ENCODE measurements at regions not wholly inside any gene's neighbourhood (a gene's known extent, or its start where the extent isn't known, plus 50 kb on each side); places are given as distances from the start of the nearest gene placed in this dataset.
"Not testable (repeated sequence)": the region's sequence is repeated elsewhere in the genome, so short reads cannot be mapped to it uniquely, and the experiment has no call there.

DNA sequence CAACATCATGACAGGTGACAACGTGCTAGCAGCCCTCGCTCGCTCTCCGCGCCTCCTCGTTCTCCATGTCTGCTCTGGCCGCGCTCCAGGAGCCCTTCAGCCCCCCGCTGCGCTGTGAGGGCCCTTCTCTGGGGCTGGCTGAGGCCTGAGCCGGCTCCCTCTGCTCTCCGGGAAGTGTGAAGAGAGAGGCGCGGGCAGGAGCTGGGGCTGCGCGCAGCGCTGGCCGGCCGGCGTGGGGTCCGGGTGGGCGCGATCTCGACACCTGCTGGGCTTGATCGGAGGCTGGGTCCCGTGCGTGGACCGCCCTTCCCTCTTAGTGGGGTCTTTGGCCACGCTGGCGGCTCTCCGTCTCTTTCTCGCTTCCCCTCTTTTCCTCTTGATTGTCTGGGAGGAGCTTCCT, 195.5 kb downstream of the ANKRD30BL start:
- no peak overlapping the region for H3K9ac ChIP-seq (replicated peaks; ENCODE audit: extremely low read depth, insufficient read depth, low read length)
- no peaks in the 10 kb centered on the region for H3K27me3 ChIP-seq (ENCODE audit: control insufficient read depth in 2 of 2, insufficient read depth in 2 of 2, low read length in 2 of 2)
- no TSS peak for BruUV-seq (replicated peaks)
- dilution Hi-C loops (cut with MboI; ENCODE audit: extremely low pct_ligation_motif_present, low sequenced_read_pairs): no loop called here
- no peaks in the 10 kb centered on the region for H3K36me3 ChIP-seq (ENCODE audit: control insufficient read depth in 2 of 2, extremely low read depth in 1 of 2, insufficient read depth in 2 of 2, low read length in 2 of 2)
- H3K4me2 ChIP-seq (ENCODE audit: insufficient read depth, low read length): no peak overlapping the region
- no peaks in the 10 kb centered on the region for H4K20me1 ChIP-seq (replicated peaks; ENCODE audit: control insufficient read depth, extremely low read depth, insufficient read depth, low read length)
- TF ChIP-seq JUN (IDR thresholded peaks at IDR 0.05; ENCODE audit: borderline replicate concordance, insufficient read depth, insufficient read length, low read depth) (no peak), POLR2A (IDR thresholded peaks at IDR 0.05; ENCODE audit: low read depth, low read length) (no peak), POLR2AphosphoS5 (IDR thresholded peaks at IDR 0.05; ENCODE audit: insufficient read depth, low read depth, low read length) (no peak), MYC (IDR thresholded peaks at IDR 0.05; ENCODE audit: low read depth, low read length) (no peak), EZH2 (IDR thresholded peaks at IDR 0.05; ENCODE audit: borderline replicate concordance, low read depth, low read length, severe bottlenecking) (no peak), GATA2 (IDR thresholded peaks at IDR 0.05; ENCODE audit: insufficient read depth, insufficient read length, low read depth, low read length) (no peak), FOS (IDR thresholded peaks at IDR 0.05; ENCODE audit: borderline replicate concordance, insufficient read depth, low read length) (no peak)
- TF ChIP-seq, protein P1, sequence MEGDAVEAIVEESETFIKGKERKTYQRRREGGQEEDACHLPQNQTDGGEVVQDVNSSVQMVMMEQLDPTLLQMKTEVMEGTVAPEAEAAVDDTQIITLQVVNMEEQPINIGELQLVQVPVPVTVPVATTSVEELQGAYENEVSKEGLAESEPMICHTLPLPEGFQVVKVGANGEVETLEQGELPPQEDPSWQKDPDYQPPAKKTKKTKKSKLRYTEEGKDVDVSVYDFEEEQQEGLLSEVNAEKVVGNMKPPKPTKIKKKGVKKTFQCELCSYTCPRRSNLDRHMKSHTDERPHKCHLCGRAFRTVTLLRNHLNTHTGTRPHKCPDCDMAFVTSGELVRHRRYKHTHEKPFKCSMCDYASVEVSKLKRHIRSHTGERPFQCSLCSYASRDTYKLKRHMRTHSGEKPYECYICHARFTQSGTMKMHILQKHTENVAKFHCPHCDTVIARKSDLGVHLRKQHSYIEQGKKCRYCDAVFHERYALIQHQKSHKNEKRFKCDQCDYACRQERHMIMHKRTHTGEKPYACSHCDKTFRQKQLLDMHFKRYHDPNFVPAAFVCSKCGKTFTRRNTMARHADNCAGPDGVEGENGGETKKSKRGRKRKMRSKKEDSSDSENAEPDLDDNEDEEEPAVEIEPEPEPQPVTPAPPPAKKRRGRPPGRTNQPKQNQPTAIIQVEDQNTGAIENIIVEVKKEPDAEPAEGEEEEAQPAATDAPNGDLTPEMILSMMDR (IDR thresholded peaks at IDR 0.05; ENCODE audit: extremely low read depth in 1 of 2, insufficient read depth in 1 of 2, low read depth in 1 of 2, low read length in 2 of 2): no peak
- TF ChIP-seq, protein P2, sequence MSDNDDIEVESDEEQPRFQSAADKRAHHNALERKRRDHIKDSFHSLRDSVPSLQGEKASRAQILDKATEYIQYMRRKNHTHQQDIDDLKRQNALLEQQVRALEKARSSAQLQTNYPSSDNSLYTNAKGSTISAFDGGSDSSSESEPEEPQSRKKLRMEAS (IDR thresholded peaks at IDR 0.05; ENCODE audit: insufficient read depth, insufficient read length): no peak
- no peaks in the 10 kb centered on the region for H3K79me2 ChIP-seq (ENCODE audit: control insufficient read depth, insufficient read depth, low read length)
- no peaks in the 10 kb centered on the region for H3K4me1 ChIP-seq (ENCODE audit: control insufficient read depth, extremely low read depth, insufficient read depth, low read length)
- no peak overlapping the region for H3K27ac ChIP-seq (ENCODE audit: insufficient read depth, low read depth, low read length)
- no peaks in the 10 kb centered on the region for H3K9me1 ChIP-seq (replicated peaks; ENCODE audit: control insufficient read depth, extremely low read depth, insufficient read depth, low read length)
- ChIA-PET POLR2A (no interaction called here), CTCF (no interaction called here)
- H3K4me3 ChIP-seq (replicated peaks in 1 of 3; ENCODE audit: insufficient read depth in 1 of 3, low read depth in 1 of 3, low read length in 3 of 3): no peak overlapping the region
- intact Hi-C loops (cut with micrococcal nuclease): no loop called here
- FAIRE-seq (no peak), DNase-seq (ENCODE audit: low read depth, low spot score) (no peak)
- no peaks in the 10 kb centered on the region for H3K9me3 ChIP-seq (replicated peaks; ENCODE audit: control insufficient read depth, insufficient read depth, low read length)
- no peak overlapping the region for H2AFZ ChIP-seq (ENCODE audit: low read depth, low read length)

DNA sequence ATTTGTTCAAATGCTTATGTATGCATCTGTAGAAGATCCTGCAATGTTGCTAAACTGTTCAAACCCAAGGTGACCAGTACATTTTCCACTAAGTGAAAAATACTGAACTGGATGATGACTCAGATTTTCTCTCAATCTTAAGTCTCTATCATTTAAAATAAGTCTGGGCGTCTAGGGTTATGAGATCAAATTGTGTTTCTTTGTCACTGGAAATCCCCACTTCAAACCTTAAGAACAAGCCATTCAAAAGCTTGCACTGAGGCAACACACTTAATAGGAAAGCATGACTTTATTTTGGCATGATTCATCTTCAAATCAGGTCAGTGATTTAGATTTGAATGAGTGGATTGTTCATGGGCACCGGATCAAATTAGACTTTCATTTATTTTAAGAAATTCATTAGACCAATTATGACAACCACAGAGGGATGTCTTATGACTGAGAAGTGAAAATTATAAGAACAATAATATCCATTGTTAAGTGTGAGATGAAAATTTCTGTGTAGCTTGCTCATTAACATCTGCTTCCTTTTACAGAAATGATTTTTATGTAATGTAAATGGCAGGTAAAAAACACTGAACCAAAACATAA, 203.6 kb downstream of the ANKRD30BL start:
- BruUV-seq (replicated peaks); H3K4me3 ChIP-seq (replicated peaks in 1 of 3; ENCODE audit: insufficient read depth in 1 of 3, low read depth in 1 of 3, low read length in 3 of 3); dilution Hi-C loops (cut with MboI; ENCODE audit: extremely low pct_ligation_motif_present, low sequenced_read_pairs); H2AFZ ChIP-seq (ENCODE audit: low read depth, low read length); H3K27ac ChIP-seq (ENCODE audit: insufficient read depth, low read depth, low read length); H3K36me3 ChIP-seq (ENCODE audit: control insufficient read depth in 2 of 2, extremely low read depth in 1 of 2, insufficient read depth in 2 of 2, low read length in 2 of 2); H3K4me1 ChIP-seq (ENCODE audit: control insufficient read depth, extremely low read depth, insufficient read depth, low read length); H3K27me3 ChIP-seq (ENCODE audit: control insufficient read depth in 2 of 2, insufficient read depth in 2 of 2, low read length in 2 of 2); H3K9me3 ChIP-seq (replicated peaks; ENCODE audit: control insufficient read depth, insufficient read depth, low read length); intact Hi-C loops (cut with micrococcal nuclease); DNase-seq (ENCODE audit: low read depth, low spot score); H4K20me1 ChIP-seq (replicated peaks; ENCODE audit: control insufficient read depth, extremely low read depth, insufficient read depth, low read length); H3K9ac ChIP-seq (replicated peaks; ENCODE audit: extremely low read depth, insufficient read depth, low read length); POLR2A ChIA-PET; H3K79me2 ChIP-seq (ENCODE audit: control insufficient read depth, insufficient read depth, low read length); FAIRE-seq; H3K4me2 ChIP-seq (ENCODE audit: insufficient read depth, low read length); CTCF ChIA-PET; H3K9me1 ChIP-seq (replicated peaks; ENCODE audit: control insufficient read depth, extremely low read depth, insufficient read depth, low read length): not testable (repeated sequence)

DNA sequence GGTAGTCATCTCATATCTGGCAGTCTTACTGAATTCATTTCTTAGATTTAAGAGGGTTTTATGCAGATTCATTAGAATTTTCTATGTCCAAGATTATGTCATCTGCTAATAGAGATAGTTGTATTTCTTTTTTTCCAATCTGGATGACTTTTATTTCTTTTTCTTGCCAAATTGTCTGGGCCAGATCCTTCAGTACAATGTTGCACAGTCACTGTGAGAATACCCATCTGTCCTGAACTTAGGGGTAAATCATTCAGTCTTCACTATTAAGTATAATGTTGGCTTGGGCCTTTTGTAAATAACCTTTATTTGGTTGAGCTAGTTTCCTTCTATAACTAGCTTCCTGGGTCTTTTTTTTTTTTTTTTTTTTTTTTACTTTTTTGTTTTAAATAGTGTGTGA, 213.1 kb downstream of the ANKRD30BL start:
- H3K4me3 ChIP-seq (replicated peaks in 1 of 3; ENCODE audit: insufficient read depth in 1 of 3, low read depth in 1 of 3, low read length in 3 of 3); H3K79me2 ChIP-seq (ENCODE audit: control insufficient read depth, insufficient read depth, low read length); H3K9ac ChIP-seq (replicated peaks; ENCODE audit: extremely low read depth, insufficient read depth, low read length); H3K27ac ChIP-seq (ENCODE audit: insufficient read depth, low read depth, low read length); H4K20me1 ChIP-seq (replicated peaks; ENCODE audit: control insufficient read depth, extremely low read depth, insufficient read depth, low read length); H3K27me3 ChIP-seq (ENCODE audit: control insufficient read depth in 2 of 2, insufficient read depth in 2 of 2, low read length in 2 of 2); BruUV-seq (replicated peaks); FAIRE-seq; DNase-seq (ENCODE audit: low read depth, low spot score); POLR2A ChIA-PET; H3K4me1 ChIP-seq (ENCODE audit: control insufficient read depth, extremely low read depth, insufficient read depth, low read length); intact Hi-C loops (cut with micrococcal nuclease); H3K9me3 ChIP-seq (replicated peaks; ENCODE audit: control insufficient read depth, insufficient read depth, low read length); dilution Hi-C loops (cut with MboI; ENCODE audit: extremely low pct_ligation_motif_present, low sequenced_read_pairs); H3K36me3 ChIP-seq (ENCODE audit: control insufficient read depth in 2 of 2, extremely low read depth in 1 of 2, insufficient read depth in 2 of 2, low read length in 2 of 2); H3K4me2 ChIP-seq (ENCODE audit: insufficient read depth, low read length); H3K9me1 ChIP-seq (replicated peaks; ENCODE audit: control insufficient read depth, extremely low read depth, insufficient read depth, low read length); H2AFZ ChIP-seq (ENCODE audit: low read depth, low read length); CTCF ChIA-PET: not testable (repeated sequence)
